HG03521 (cell line): ENCODE measurements at regions not wholly inside any gene's neighbourhood (a gene's known extent, or its start where the extent isn't known, plus 50 kb on each side); places are given as distances from the start of the nearest gene placed in this dataset.
"Not testable (repeated sequence)": the region's sequence is repeated elsewhere in the genome, so short reads cannot be mapped to it uniquely, and the experiment has no call there.

Source experiments
- ATAC-seq: cut with Tn5 transposase; IDR thresholded peaks from one replicate; pipeline ENCODE4 v1.9.1; 2021; ENCODE audit warnings: mild to moderate bottlenecking, moderate library complexity; ENCODE audit not compliant: unreplicated experiment

GRCh38 chr6:137545073-137545472, 50.9 kb upstream of the OLIG3 start:
- no peak for ATAC-seq

- no peak for ATAC-seq
Observed at GRCh38 chr6:137547186-137547585, 53.0 kb upstream of the OLIG3 start.

- no peak for ATAC-seq
Observed at GRCh38 chr6:137547601-137548000, 53.4 kb upstream of the OLIG3 start.

GRCh38 chr6:137549106-137549505, 54.9 kb upstream of the OLIG3 start:
- ATAC-seq = no peak

- ATAC-seq = no peak
Observed at GRCh38 chr6:137550535-137550934, 56.3 kb upstream of the OLIG3 start.

- ATAC-seq = no peak
Observed at GRCh38 chr6:137552146-137552545, 58.0 kb upstream of the OLIG3 start.

GRCh38 chr6:137552809-137553208, 58.6 kb upstream of the OLIG3 start:
- ATAC-seq = no peak

- not testable (repeated sequence) for ATAC-seq
Observed at GRCh38 chr6:137559521-137560183, 65.5 kb upstream of the OLIG3 start.

- ATAC-seq = no peak
Observed at GRCh38 chr6:137560184-137560563, 66.0 kb upstream of the OLIG3 start.

GRCh38 chr6:137568067-137568466, 73.9 kb upstream of the OLIG3 start:
- no peak for ATAC-seq

- no peak for ATAC-seq
Observed at GRCh38 chr6:137570393-137570792, 76.2 kb upstream of the OLIG3 start.

GRCh38 chr6:137571854-137572253, 77.7 kb upstream of the OLIG3 start:
- ATAC-seq = peak; percentile 72

- no peak for ATAC-seq
Observed at GRCh38 chr6:137573739-137574138, 79.5 kb upstream of the OLIG3 start.

GRCh38 chr6:137579612-137580011, 85.4 kb upstream of the OLIG3 start:
- ATAC-seq = no peak

GRCh38 chr6:137581019-137581707, 87.0 kb upstream of the OLIG3 start:
- peak; percentile 45 for ATAC-seq

- not testable (repeated sequence) for ATAC-seq
Observed at GRCh38 chr6:137583519-137583918, 89.3 kb upstream of the OLIG3 start.

- ATAC-seq = no peak
Observed at GRCh38 chr6:137588472-137588871, 94.3 kb upstream of the OLIG3 start.

- ATAC-seq = peak; percentile 100
Observed at GRCh38 chr6:137589067-137589848, 95.1 kb upstream of the OLIG3 start.

- ATAC-seq = no peak
Observed at GRCh38 chr6:137590684-137591083, 96.5 kb upstream of the OLIG3 start.

GRCh38 chr6:137601471-137601870, 107.3 kb upstream of the OLIG3 start:
- ATAC-seq = no peak

- ATAC-seq = no peak
Observed at GRCh38 chr6:137602313-137603197, 108.4 kb upstream of the OLIG3 start.
